Common myeloid progenitor, CD34-positive (primary cell): ENCODE measurements at regions not wholly inside any gene's neighbourhood (a gene's known extent, or its start where the extent isn't known, plus 50 kb on each side); places are given as distances from the start of the nearest gene placed in this dataset.

Experiments used
- CTCF ChIA-PET: fragments of 350-600 bp; sonication (Branson Sonifier 250); formaldehyde crosslinking; loops from one replicate; lab custom pipeline; 2021; ENCODE audit warnings: antibody characterized with exemption; lab: Charles Lee
- POLR2A ChIA-PET: fragments of 350-600 bp; sonication (Branson Sonifier 250); formaldehyde crosslinking; loops from one replicate; lab custom pipeline; 2021; ENCODE audit warnings: antibody characterized with exemption; lab: Charles Lee
- DNase-seq, 3 donors: peaks; one replicate each; pipeline versions ENCODE4 v3.0.0 to v3.0.0-alpha.2; 2013
- H3K27ac ChIP-seq, 2 experiments: 1 replicate in 1 of 2; 2 replicates in 1 of 2; pipeline ENCODE4 v1.7.0; 2013; ENCODE audit warnings: inconsistent platforms in 2 of 2, low read length in 2 of 2, mild to moderate bottlenecking in 2 of 2, low read depth in 1 of 2, moderate library complexity in 1 of 2; ENCODE audit not compliant: severe bottlenecking in 2 of 2, insufficient read depth in 1 of 2, poor library complexity in 1 of 2
- H3K27me3 ChIP-seq, 5 experiments: replicated peaks in 2 of 5; 1 replicate in 3 of 5; 2 replicates in 2 of 5; pipeline versions ENCODE4 v1.6.1 to v1.7.0; 2013; ENCODE audit warnings: low read length in 4 of 5, mild to moderate bottlenecking in 2 of 5, moderate library complexity in 2 of 5, inconsistent platforms in 1 of 5; ENCODE audit not compliant: insufficient read depth in 5 of 5, control insufficient read depth in 4 of 5
- H3K36me3 ChIP-seq, 4 experiments: 1 replicate in 2 of 4; 2 replicates in 2 of 4; pipeline versions ENCODE4 v1.6.1 to v1.7.0; 2013; ENCODE audit warnings: low read length in 3 of 4, control low read depth in 1 of 4, mild to moderate bottlenecking in 1 of 4; ENCODE audit not compliant: control insufficient read depth in 4 of 4, insufficient read depth in 4 of 4
- H3K4me1 ChIP-seq, 4 experiments: 1 replicate in 3 of 4; 2 replicates in 1 of 4; pipeline versions ENCODE4 v1.6.1 to v1.7.1; 2013; ENCODE audit warnings: low read length in 3 of 4, mild to moderate bottlenecking in 3 of 4, control low read depth in 1 of 4, inconsistent platforms in 1 of 4, moderate library complexity in 1 of 4; ENCODE audit not compliant: control insufficient read depth in 4 of 4, insufficient read depth in 4 of 4; ENCODE audit errors: control extremely low read depth in 1 of 4
- H3K4me3 ChIP-seq, 7 experiments: 1 replicate in 4 of 7; 2 replicates in 3 of 7; pipeline versions ENCODE4 v1.5.1 to v1.7.0; 2013; ENCODE audit warnings: mild to moderate bottlenecking in 7 of 7, low read length in 6 of 7, moderate library complexity in 6 of 7, inconsistent platforms in 2 of 7, low read depth in 2 of 7, control low read depth in 1 of 7; ENCODE audit not compliant: insufficient read depth in 4 of 7, control insufficient read depth in 1 of 7; ENCODE audit errors: extremely low read depth in 1 of 7
- H3K9me3 ChIP-seq, 5 experiments: 1 replicate in 4 of 5; 2 replicates in 1 of 5; pipeline versions ENCODE4 v1.6.1 to v1.7.1; 2013; ENCODE audit warnings: low read length in 4 of 5, mild to moderate bottlenecking in 2 of 5, inconsistent platforms in 1 of 5, low read depth in 1 of 5, moderate library complexity in 1 of 5; ENCODE audit not compliant: control insufficient read depth in 4 of 5, insufficient read depth in 2 of 5; ENCODE audit errors: control extremely low read depth in 1 of 5
- WGBS: methylation state at CpG from one replicate; pipeline ENCODE4 v1.1.5; 2013; ENCODE audit not compliant: insufficient coverage; 5-methylcytosine and 5-hydroxymethylcytosine counted together

- no peak overlapping the region for H3K4me3 ChIP-seq
- CTCF ChIA-PET, result no interaction called here
These were observed 223.2 kb downstream of the PCSK1 start for GRCh38 chr5:96209829-96210228.

GRCh38 chr5:96207420-96207819 is 225.6 kb downstream of the PCSK1 start:
- H3K27me3 ChIP-seq, result no peaks in the 10 kb centered on the region
- no peaks in the 10 kb centered on the region for H3K4me1 ChIP-seq
- H3K4me3 ChIP-seq, result no peak overlapping the region
- no peaks in the 10 kb centered on the region for H3K36me3 ChIP-seq
- POLR2A ChIA-PET, result no interaction called here
- H3K27ac ChIP-seq, result no peak overlapping the region
- DNase-seq, result peak in 2 of 3 donors; percentile 10 to 28
- H3K9me3 ChIP-seq, result peaks cover 0 to 20% (median 3%) of the 10 kb centered on the region in 5 experiments
- CTCF ChIA-PET, result no interaction called here

More at GRCh38 chr5:96209829-96210228, 223.2 kb downstream of the PCSK1 start:
- H3K27ac ChIP-seq, result no peak overlapping the region
- no peaks in the 10 kb centered on the region for H3K27me3 ChIP-seq
- peaks cover 0 to 20% (median 3%) of the 10 kb centered on the region in 5 experiments for H3K9me3 ChIP-seq
- POLR2A ChIA-PET, result no interaction called here
- 100% methylated on average over 1 of the region's 1 CpG for WGBS
- no peaks in the 10 kb centered on the region for H3K36me3 ChIP-seq
- no peak for DNase-seq
- H3K4me1 ChIP-seq, result peaks cover 0 to 2% (median 0%) of the 10 kb centered on the region in 4 experiments

- 83% methylated on average over 2 of the region's 3 CpGs for whole genome bisulfite sequencing
- CTCF ChIA-PET, result no interaction called here
These were observed 229.3 kb downstream of the PCSK1 start for GRCh38 chr5:96203761-96204160.

GRCh38 chr5:96201503-96201902 is 231.5 kb downstream of the PCSK1 start:
- no peaks in the 10 kb centered on the region for H3K36me3 ChIP-seq
- no peak overlapping the region for H3K27ac ChIP-seq
- ChIA-PET CTCF (no interaction called here), POLR2A (no interaction called here)
- H3K4me1 ChIP-seq, result no peaks in the 10 kb centered on the region
- no peaks in the 10 kb centered on the region for H3K27me3 ChIP-seq
- peaks cover 0 to 5% (median 1%) of the 10 kb centered on the region in 5 experiments for H3K9me3 ChIP-seq
- DNase-seq, result no peak
- no peak overlapping the region for H3K4me3 ChIP-seq
- no CpG with 5 or more reads among the region's 3 CpGs for WGBS

More at GRCh38 chr5:96203761-96204160, 229.3 kb downstream of the PCSK1 start:
- Histone ChIP-seq H3K27me3 (no peaks in the 10 kb centered on the region), H3K4me1 (no peaks in the 10 kb centered on the region), H3K9me3 (peaks cover 0 to 15% (median 2%) of the 10 kb centered on the region in 5 experiments), H3K27ac (no peak overlapping the region), H3K36me3 (no peaks in the 10 kb centered on the region), H3K4me3 (no peak overlapping the region)
- POLR2A ChIA-PET, result no interaction called here
- DNase-seq, result no peak

GRCh38 chr5:96200641-96201040 is 232.4 kb downstream of the PCSK1 start:
- CTCF ChIA-PET, result interaction anchor here (0.8 kb wide), 1 partner anchor 72 kb away, joined by 3 read pairs; no protein-coding TSS in a partner anchor
- POLR2A ChIA-PET, result no interaction called here
- WGBS, result no CpG with 5 or more reads among the region's 1 CpG
- Histone ChIP-seq H3K9me3 (no peaks in the 10 kb centered on the region), H3K4me1 (no peaks in the 10 kb centered on the region), H3K27me3 (no peaks in the 10 kb centered on the region), H3K36me3 (no peaks in the 10 kb centered on the region), H3K27ac (no peak overlapping the region), H3K4me3 (no peak overlapping the region)
- no peak for DNase-seq

GRCh38 chr5:96199713-96200183 is 233.3 kb downstream of the PCSK1 start:
- Histone ChIP-seq H3K4me3 (no peak overlapping the region), H3K4me1 (no peaks in the 10 kb centered on the region), H3K36me3 (no peaks in the 10 kb centered on the region), H3K27ac (no peak overlapping the region), H3K9me3 (no peaks in the 10 kb centered on the region), H3K27me3 (no peaks in the 10 kb centered on the region)
- ChIA-PET POLR2A (no interaction called here), CTCF (no interaction called here)
- 100% methylated on average over 1 of the region's 4 CpGs for WGBS
- no peak for DNase-seq

- H3K36me3 ChIP-seq, result no peaks in the 10 kb centered on the region
- no peak overlapping the region for H3K27ac ChIP-seq
- no peak for DNase-seq
- H3K4me1 ChIP-seq, result no peaks in the 10 kb centered on the region
- H3K27me3 ChIP-seq, result no peaks in the 10 kb centered on the region
- ChIA-PET CTCF (no interaction called here), POLR2A (no interaction called here)
- WGBS, result 100% methylated on average over 2 of the region's 3 CpGs
- H3K9me3 ChIP-seq, result no peaks in the 10 kb centered on the region
- H3K4me3 ChIP-seq, result no peak overlapping the region
These were observed 234.5 kb downstream of the PCSK1 start for GRCh38 chr5:96198356-96199058.
